Ascending aorta (tissue), 2 donors: ENCODE measurements at regions not wholly inside any gene's neighbourhood (a gene's known extent, or its start where the extent isn't known, plus 50 kb on each side); places are given as distances from the start of the nearest gene placed in this dataset.

Experiments used
- DNase-seq, 2 donors: peaks; one replicate each; pipeline ENCODE4 v3.0.0-alpha.2; 2019; ENCODE audit warnings: low spot score in 2 of 2
- H3K27ac ChIP-seq, 2 donors: fragments of 200-600 bp; sonication (generic); one replicate each; pipeline ENCODE4 v1.5.1; 2016 to 2017; ENCODE audit warnings: mild to moderate bottlenecking in 1 of 2
- H3K27me3 ChIP-seq: fragments of 200-600 bp; sonication (generic); one replicate; pipeline ENCODE4 v1.5.1; 2017
- H3K36me3 ChIP-seq, 2 donors: fragments of 200-600 bp; sonication (generic); one replicate each; pipeline ENCODE4 v1.5.1; 2016
- H3K4me1 ChIP-seq, 2 donors: fragments of 200-600 bp; sonication (generic); one replicate each; pipeline ENCODE4 v1.5.1; 2016 to 2017; ENCODE audit warnings: mild to moderate bottlenecking in 1 of 2
- H3K4me3 ChIP-seq, 2 donors: fragments of 200-600 bp; sonication (generic); one replicate each; pipeline ENCODE4 v1.5.1; 2016 to 2017; ENCODE audit warnings: mild to moderate bottlenecking in 1 of 2
- H3K9me3 ChIP-seq, 2 donors: fragments of 200-600 bp; sonication (generic); one replicate each; pipeline ENCODE4 v1.5.1; 2016
- CTCF ChIP-seq, 3 experiments: fragments of 200-600 bp in 2 of 3; fragments of 450-650 bp in 1 of 3; sonication (generic) in 2 of 3; IDR thresholded peaks; one replicate each; pipeline ENCODE4 v1.5.1; 2016 to 2019; ENCODE audit warnings: antibody characterized with exemption in 3 of 3, mild to moderate bottlenecking in 1 of 3, moderate library complexity in 1 of 3
- intact Hi-C: fragments of 100-400 bp; cut with DNase I; formaldehyde crosslinking; loops from one replicate; pipeline ENCODE4 v1.15.1; 2023

GRCh38 chr10:9028231-9028630, 973.7 kb downstream of the GATA3 start:
- no peak overlapping the region for H3K4me3 ChIP-seq
- intact Hi-C loops = no loop called here
- no peak overlapping the region for H3K27ac ChIP-seq
- H3K4me1 ChIP-seq = no peaks in the 10 kb centered on the region
- DNase-seq = no peak
- no peak for TF ChIP-seq CTCF (IDR thresholded peaks at IDR 0.05)
- H3K9me3 ChIP-seq = no peaks in the 10 kb centered on the region
- H3K36me3 ChIP-seq = no peaks in the 10 kb centered on the region
- no peaks in the 10 kb centered on the region for H3K27me3 ChIP-seq

- H3K27ac ChIP-seq = no peak overlapping the region
- H3K9me3 ChIP-seq = no peaks in the 10 kb centered on the region
- intact Hi-C loops = no loop called here
- no peaks in the 10 kb centered on the region for H3K36me3 ChIP-seq
- H3K4me3 ChIP-seq = no peak overlapping the region
- H3K27me3 ChIP-seq = no peaks in the 10 kb centered on the region
- DNase-seq = no peak
- no peak for TF ChIP-seq CTCF (IDR thresholded peaks at IDR 0.05)
- no peaks in the 10 kb centered on the region for H3K4me1 ChIP-seq
Observed at GRCh38 chr10:9035355-9035754, 980.9 kb downstream of the GATA3 start.

- Histone ChIP-seq H3K27ac (no peak overlapping the region), H3K4me1 (no peaks in the 10 kb centered on the region), H3K27me3 (no peaks in the 10 kb centered on the region), H3K4me3 (no peak overlapping the region), H3K36me3 (no peaks in the 10 kb centered on the region), H3K9me3 (no peaks in the 10 kb centered on the region)
- DNase-seq = no peak
- intact Hi-C loops = no loop called here
- TF ChIP-seq CTCF (IDR thresholded peaks at IDR 0.05) = no peak
Observed at GRCh38 chr10:9036711-9037204, 982.3 kb downstream of the GATA3 start.

GRCh38 chr10:9038146-9038714, 983.7 kb downstream of the GATA3 start:
- TF ChIP-seq CTCF (IDR thresholded peaks at IDR 0.05) = no peak
- H3K4me1 ChIP-seq = no peaks in the 10 kb centered on the region
- no peaks in the 10 kb centered on the region for H3K27me3 ChIP-seq
- H3K9me3 ChIP-seq = no peaks in the 10 kb centered on the region
- no peak overlapping the region for H3K27ac ChIP-seq
- H3K4me3 ChIP-seq = no peak overlapping the region
- intact Hi-C loops = no loop called here
- no peak for DNase-seq
- H3K36me3 ChIP-seq = no peaks in the 10 kb centered on the region

- intact Hi-C loops = no loop called here
- no peaks in the 10 kb centered on the region for H3K9me3 ChIP-seq
- no peaks in the 10 kb centered on the region for H3K27me3 ChIP-seq
- H3K4me1 ChIP-seq = no peaks in the 10 kb centered on the region
- no peaks in the 10 kb centered on the region for H3K36me3 ChIP-seq
- TF ChIP-seq CTCF (IDR thresholded peaks at IDR 0.05) = no peak
- no peak overlapping the region for H3K27ac ChIP-seq
- H3K4me3 ChIP-seq = no peak overlapping the region
- DNase-seq = no peak
Observed at GRCh38 chr10:9043466-9043865, 989.0 kb downstream of the GATA3 start.

- no peaks in the 10 kb centered on the region for H3K4me1 ChIP-seq
- no peaks in the 10 kb centered on the region for H3K36me3 ChIP-seq
- no peak overlapping the region for H3K4me3 ChIP-seq
- no peak for TF ChIP-seq CTCF (IDR thresholded peaks at IDR 0.05)
- intact Hi-C loops = no loop called here
- no peaks in the 10 kb centered on the region for H3K27me3 ChIP-seq
- no peak for DNase-seq
- H3K27ac ChIP-seq = no peak overlapping the region
- no peaks in the 10 kb centered on the region for H3K9me3 ChIP-seq
Observed at GRCh38 chr10:9045311-9045710, 990.8 kb downstream of the GATA3 start.
